Liver (tissue), 8 donors: ENCODE measurements at regions not wholly inside any gene's neighbourhood (a gene's known extent, or its start where the extent isn't known, plus 50 kb on each side); places are given as distances from the start of the nearest gene placed in this dataset.

Experiments
- DNase-seq: peaks from one replicate; pipeline ENCODE4 v3.0.0-alpha.2; 2017; ENCODE audit warnings: low spot score
- H3K27ac ChIP-seq, 2 donors: one replicate each; pipeline ENCODE4 v1.7.0; 2013; ENCODE audit warnings: inconsistent platforms in 2 of 2, low read length in 2 of 2, control low read depth in 1 of 2, low read depth in 1 of 2, mild to moderate bottlenecking in 1 of 2
- H3K27me3 ChIP-seq, 4 donors: one replicate each; pipeline versions ENCODE4 v1.6.1 to v1.7.0; 2013; ENCODE audit warnings: low read length in 3 of 4, inconsistent platforms in 1 of 4, mild to moderate bottlenecking in 1 of 4, moderate library complexity in 1 of 4; ENCODE audit not compliant: control insufficient read depth in 4 of 4, insufficient read depth in 4 of 4
- H3K36me3 ChIP-seq, 4 donors: one replicate each; pipeline versions ENCODE4 v1.6.1 to v1.7.0; 2013; ENCODE audit warnings: low read length in 3 of 4, mild to moderate bottlenecking in 3 of 4, low read depth in 1 of 4, moderate library complexity in 1 of 4; ENCODE audit not compliant: control insufficient read depth in 4 of 4, insufficient read depth in 3 of 4
- H3K4me1 ChIP-seq, 4 donors: one replicate each; pipeline versions ENCODE4 v1.6.1 to v1.7.0; 2013; ENCODE audit warnings: low read length in 3 of 4, mild to moderate bottlenecking in 3 of 4, moderate library complexity in 1 of 4; ENCODE audit not compliant: control insufficient read depth in 4 of 4, insufficient read depth in 4 of 4
- H3K4me3 ChIP-seq, 3 donors: one replicate each; pipeline versions ENCODE4 v1.6.1 to v1.7.0; 2013; ENCODE audit warnings: low read length in 3 of 3, control low read depth in 1 of 3, low read depth in 1 of 3, mild to moderate bottlenecking in 1 of 3
- H3K9ac ChIP-seq, 2 donors: one replicate each; pipeline ENCODE4 v1.7.0; 2013; ENCODE audit warnings: low read length in 2 of 2, mild to moderate bottlenecking in 2 of 2, moderate library complexity in 2 of 2, control low read depth in 1 of 2, low read depth in 1 of 2
- H3K9me3 ChIP-seq, 4 donors: one replicate each; pipeline versions ENCODE4 v1.6.1 to v1.7.0; 2013; ENCODE audit warnings: low read length in 3 of 4; ENCODE audit not compliant: control insufficient read depth in 4 of 4
- CTCF ChIP-seq: fragments of 150-350 bp; IDR thresholded peaks from 2 replicates; pipeline ENCODE4 v1.5.1; 2017; ENCODE audit warnings: improper control_type of control experiment, low read depth, low read length; ENCODE audit not compliant: missing input control
- EGR1 ChIP-seq, 2 donors: IDR thresholded peaks; 2 replicates each; pipeline ENCODE4 v1.6.1; 2016 to 2018; ENCODE audit warnings: antibody characterized with exemption in 2 of 2, low read depth in 2 of 2
- FOXA1 ChIP-seq: IDR thresholded peaks from 2 replicates; pipeline ENCODE4 v1.6.1; 2016; ENCODE audit warnings: antibody characterized with exemption
- FOXA2 ChIP-seq: IDR thresholded peaks from 2 replicates; pipeline ENCODE4 v1.6.1; 2016; ENCODE audit warnings: antibody characterized with exemption
- GABPA ChIP-seq, 2 donors: IDR thresholded peaks in 1 of 2; conservative IDR thresholded peaks in 1 of 2; 2 replicates each; pipeline ENCODE4 v1.6.1; 2016; ENCODE audit warnings: antibody characterized with exemption in 2 of 2, mild to moderate bottlenecking in 1 of 2, moderate library complexity in 1 of 2
- HNF4A ChIP-seq, 2 donors: conservative IDR thresholded peaks; 2 replicates each; pipeline ENCODE4 v1.6.1; 2016; ENCODE audit warnings: antibody characterized with exemption in 2 of 2, mild to moderate bottlenecking in 2 of 2
- HNF4G ChIP-seq: IDR thresholded peaks from 2 replicates; pipeline ENCODE4 v1.6.1; 2016; ENCODE audit warnings: antibody characterized with exemption
- JUND ChIP-seq, 2 donors: IDR thresholded peaks; 2 replicates each; pipeline ENCODE4 v1.6.1; 2016; ENCODE audit warnings: antibody characterized with exemption in 2 of 2
- MAX ChIP-seq: IDR thresholded peaks from 2 replicates; pipeline ENCODE4 v1.6.1; 2016; ENCODE audit warnings: antibody characterized with exemption
- NR2F2 ChIP-seq: IDR thresholded peaks from 2 replicates; pipeline ENCODE4 v1.6.1; 2016; ENCODE audit warnings: antibody characterized with exemption
- RXRA ChIP-seq, 2 donors: IDR thresholded peaks; 2 replicates each; pipeline ENCODE4 v1.6.1; 2017 to 2018; ENCODE audit warnings: antibody characterized with exemption in 2 of 2, mild to moderate bottlenecking in 1 of 2
- SP1 ChIP-seq: IDR thresholded peaks from 2 replicates; pipeline ENCODE4 v1.6.1; 2018; ENCODE audit warnings: antibody characterized with exemption, mild to moderate bottlenecking
- TAF1 ChIP-seq: conservative IDR thresholded peaks from 2 replicates; pipeline ENCODE4 v1.6.1; 2016; ENCODE audit warnings: antibody characterized with exemption, mild to moderate bottlenecking
- YY1 ChIP-seq: IDR thresholded peaks from 2 replicates; pipeline ENCODE4 v1.6.1; 2016; ENCODE audit warnings: antibody characterized with exemption, mild to moderate bottlenecking
- ZBTB33 ChIP-seq: IDR thresholded peaks from 2 replicates; pipeline ENCODE4 v1.6.1; 2016; ENCODE audit warnings: antibody characterized with exemption
- WGBS: extraction: QIAGEN DNeasy Blood & Tissue Kit; methylation state at CpG from one replicate; pipeline ENCODE4 v1.1.7; 2013; 5-methylcytosine and 5-hydroxymethylcytosine counted together
- TF ChIP-seq, protein P1 (sequence below): IDR thresholded peaks from 2 replicates; pipeline ENCODE4 v1.6.1; 2016; ENCODE audit warnings: antibody characterized with exemption, mild to moderate bottlenecking
- donor health status: healthy.
- donor health status: healthy.
- donor health status: healthy.
- donor health status: healthy.
- donor health status: healthy.

- no peak for DNase-seq
- Histone ChIP-seq H3K4me1 (no peaks in the 10 kb centered on the region), H3K27me3 (no peaks in the 10 kb centered on the region), H3K27ac (no peak overlapping the region), H3K9me3 (no peaks in the 10 kb centered on the region), H3K36me3 (no peaks in the 10 kb centered on the region), H3K4me3 (no peak overlapping the region), H3K9ac (no peak overlapping the region)
- TF ChIP-seq FOXA1: no peak
- no peak for TF ChIP-seq NR2F2
- no peak for TF ChIP-seq ZBTB33
- TF ChIP-seq MAX: no peak
- TF ChIP-seq YY1: no peak
- TF ChIP-seq HNF4G: no peak
- TF ChIP-seq SP1: no peak
- TF ChIP-seq CTCF: no peak
- TF ChIP-seq FOXA2: no peak
- TF ChIP-seq GABPA (IDR thresholded peaks at IDR 0.05 in 1 of 2, conservative IDR thresholded peaks at IDR 0.05 in 1 of 2): no peak
- TF ChIP-seq, protein P1, sequence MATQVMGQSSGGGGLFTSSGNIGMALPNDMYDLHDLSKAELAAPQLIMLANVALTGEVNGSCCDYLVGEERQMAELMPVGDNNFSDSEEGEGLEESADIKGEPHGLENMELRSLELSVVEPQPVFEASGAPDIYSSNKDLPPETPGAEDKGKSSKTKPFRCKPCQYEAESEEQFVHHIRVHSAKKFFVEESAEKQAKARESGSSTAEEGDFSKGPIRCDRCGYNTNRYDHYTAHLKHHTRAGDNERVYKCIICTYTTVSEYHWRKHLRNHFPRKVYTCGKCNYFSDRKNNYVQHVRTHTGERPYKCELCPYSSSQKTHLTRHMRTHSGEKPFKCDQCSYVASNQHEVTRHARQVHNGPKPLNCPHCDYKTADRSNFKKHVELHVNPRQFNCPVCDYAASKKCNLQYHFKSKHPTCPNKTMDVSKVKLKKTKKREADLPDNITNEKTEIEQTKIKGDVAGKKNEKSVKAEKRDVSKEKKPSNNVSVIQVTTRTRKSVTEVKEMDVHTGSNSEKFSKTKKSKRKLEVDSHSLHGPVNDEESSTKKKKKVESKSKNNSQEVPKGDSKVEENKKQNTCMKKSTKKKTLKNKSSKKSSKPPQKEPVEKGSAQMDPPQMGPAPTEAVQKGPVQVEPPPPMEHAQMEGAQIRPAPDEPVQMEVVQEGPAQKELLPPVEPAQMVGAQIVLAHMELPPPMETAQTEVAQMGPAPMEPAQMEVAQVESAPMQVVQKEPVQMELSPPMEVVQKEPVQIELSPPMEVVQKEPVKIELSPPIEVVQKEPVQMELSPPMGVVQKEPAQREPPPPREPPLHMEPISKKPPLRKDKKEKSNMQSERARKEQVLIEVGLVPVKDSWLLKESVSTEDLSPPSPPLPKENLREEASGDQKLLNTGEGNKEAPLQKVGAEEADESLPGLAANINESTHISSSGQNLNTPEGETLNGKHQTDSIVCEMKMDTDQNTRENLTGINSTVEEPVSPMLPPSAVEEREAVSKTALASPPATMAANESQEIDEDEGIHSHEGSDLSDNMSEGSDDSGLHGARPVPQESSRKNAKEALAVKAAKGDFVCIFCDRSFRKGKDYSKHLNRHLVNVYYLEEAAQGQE: no peak
- no peak for TF ChIP-seq EGR1 (IDR thresholded peaks at IDR 0.05; ENCODE audit: low read depth in 2 of 2)
- WGBS: 78% methylated on average over 5 of the region's 5 CpGs
Observed at GRCh38 chr4:18197467-18197866, 175.9 kb upstream of the LCORL start.

GRCh38 chr4:18194278-18194677, 172.7 kb upstream of the LCORL start:
- WGBS: 64% methylated on average over 6 of the region's 6 CpGs
- no peaks in the 10 kb centered on the region for H3K36me3 ChIP-seq
- no peak overlapping the region for H3K27ac ChIP-seq
- H3K9ac ChIP-seq: no peak overlapping the region
- no peak overlapping the region for H3K4me3 ChIP-seq
- H3K9me3 ChIP-seq: no peaks in the 10 kb centered on the region
- H3K4me1 ChIP-seq: no peaks in the 10 kb centered on the region
- DNase-seq: no peak
- no peaks in the 10 kb centered on the region for H3K27me3 ChIP-seq
- TF ChIP-seq TAF1: no peak
- no peak for TF ChIP-seq RXRA (IDR thresholded peaks at IDR 0.05)
- no peak for TF ChIP-seq GABPA (IDR thresholded peaks at IDR 0.05 in 1 of 2, conservative IDR thresholded peaks at IDR 0.05 in 1 of 2)
- TF ChIP-seq YY1: no peak
- no peak for TF ChIP-seq NR2F2
- TF ChIP-seq, protein P1: no peak
- no peak for TF ChIP-seq JUND (IDR thresholded peaks at IDR 0.05)
- TF ChIP-seq FOXA2: no peak
- TF ChIP-seq HNF4A (conservative IDR thresholded peaks at IDR 0.05): no peak
- TF ChIP-seq ZBTB33: no peak
- TF ChIP-seq HNF4G: no peak
- TF ChIP-seq CTCF: no peak
- no peak for TF ChIP-seq EGR1 (IDR thresholded peaks at IDR 0.05; ENCODE audit: low read depth in 2 of 2)
